ENCODE measurements at regions not wholly inside any gene's neighbourhood (a gene's known extent, or its start where the extent isn't known, plus 50 kb on each side); places are given as distances from the start of the nearest gene placed in this dataset.

DNA sequence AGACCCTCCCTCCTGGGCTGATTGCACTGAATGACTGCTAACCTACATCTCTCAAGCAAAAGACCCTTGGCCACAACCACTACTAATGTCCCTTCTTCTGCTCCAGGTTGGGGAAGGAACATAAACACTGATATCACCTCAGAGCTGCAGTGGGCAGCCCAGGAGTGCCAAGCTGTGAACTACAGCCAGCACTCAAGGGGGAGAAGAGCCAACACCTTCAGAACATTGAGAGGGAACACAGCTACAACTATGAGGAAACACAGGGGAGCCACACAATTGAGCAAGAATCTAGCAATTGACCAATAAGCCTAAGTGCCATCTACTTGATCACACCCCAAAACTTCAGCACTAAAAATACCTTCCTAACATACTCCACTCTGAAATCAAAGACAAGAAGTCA is 222.8 kb downstream of the SPATA18 start:
- Histone ChIP-seq H3K36me3 (ENCODE audit: insufficient read depth, insufficient read length, low read length) (no peaks in the 10 kb centered on the region), H3K27me3 (ENCODE audit: insufficient read depth, insufficient read length) (no peaks in the 10 kb centered on the region), H3K4me3 (ENCODE audit: insufficient read length, low read depth) (no peak overlapping the region), H3K9me3 (ENCODE audit: insufficient read depth, low read length) (peaks cover 15% of the 10 kb centered on the region; the same call in 1 of the 2 replicates), H3K4me1 (ENCODE audit: insufficient read depth, insufficient read length) (no peaks in the 10 kb centered on the region), H3K9ac (ENCODE audit: insufficient read length, low read depth) (no peak overlapping the region)
- no peak for DNase-seq (ENCODE audit: low read depth, low spot score)
- no peak for TF ChIP-seq ZNF274 (IDR thresholded peaks at IDR 0.05; ENCODE audit: low read depth, low read length)
- no peak for TF ChIP-seq YY1 (IDR thresholded peaks at IDR 0.05; ENCODE audit: insufficient read depth, insufficient read length)
- TF ChIP-seq SUZ12 (IDR thresholded peaks at IDR 0.05; ENCODE audit: extremely low read depth, insufficient read depth, insufficient read length) = no peak

DNA sequence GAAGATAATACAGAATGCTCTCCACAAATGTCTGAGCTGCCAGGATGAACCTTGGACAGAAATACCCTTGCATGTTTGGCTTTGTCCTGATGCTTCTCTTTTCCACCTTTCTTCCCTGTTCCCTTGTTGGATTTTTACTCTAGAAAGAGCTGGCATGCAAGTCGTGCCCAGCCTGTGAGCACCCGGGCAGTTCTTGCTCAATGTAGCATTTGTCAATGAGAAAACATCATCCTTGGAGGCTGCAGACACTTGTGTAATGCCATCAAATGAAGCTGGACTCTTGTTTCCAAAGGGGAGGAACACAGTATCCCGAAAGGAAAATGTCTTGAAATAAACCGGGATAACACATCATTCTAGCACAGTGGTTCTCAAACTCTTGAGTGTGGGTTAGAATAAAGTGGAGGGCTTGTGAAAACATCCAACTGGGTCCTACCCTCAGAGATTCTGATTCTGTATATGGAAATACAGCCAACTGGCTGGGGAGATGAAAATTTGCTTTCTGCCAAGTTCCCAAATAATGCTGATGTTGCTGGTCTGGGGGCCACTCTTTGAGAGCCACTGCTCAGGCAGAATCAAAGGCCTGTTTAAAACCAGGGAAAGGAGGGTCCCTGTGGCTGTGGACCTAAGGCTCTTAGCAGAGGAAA is 237.2 kb downstream of the SPATA18 start:
- H3K36me3 ChIP-seq (ENCODE audit: insufficient read depth, insufficient read length, low read length) = no peaks in the 10 kb centered on the region
- H3K4me3 ChIP-seq (ENCODE audit: insufficient read length, low read depth) = no peak overlapping the region
- no peaks in the 10 kb centered on the region for H3K9me3 ChIP-seq (ENCODE audit: insufficient read depth, low read length)
- TF ChIP-seq ZNF274 (IDR thresholded peaks at IDR 0.05; ENCODE audit: low read depth, low read length) (no peak), SUZ12 (IDR thresholded peaks at IDR 0.05; ENCODE audit: extremely low read depth, insufficient read depth, insufficient read length) (no peak), YY1 (IDR thresholded peaks at IDR 0.05; ENCODE audit: insufficient read depth, insufficient read length) (no peak)
- H3K9ac ChIP-seq (ENCODE audit: insufficient read length, low read depth) = no peak overlapping the region
- H3K27me3 ChIP-seq (ENCODE audit: insufficient read depth, insufficient read length) = no peaks in the 10 kb centered on the region
- no peak for DNase-seq (ENCODE audit: low read depth, low spot score)
- H3K4me1 ChIP-seq (ENCODE audit: insufficient read depth, insufficient read length) = no peaks in the 10 kb centered on the region

DNA sequence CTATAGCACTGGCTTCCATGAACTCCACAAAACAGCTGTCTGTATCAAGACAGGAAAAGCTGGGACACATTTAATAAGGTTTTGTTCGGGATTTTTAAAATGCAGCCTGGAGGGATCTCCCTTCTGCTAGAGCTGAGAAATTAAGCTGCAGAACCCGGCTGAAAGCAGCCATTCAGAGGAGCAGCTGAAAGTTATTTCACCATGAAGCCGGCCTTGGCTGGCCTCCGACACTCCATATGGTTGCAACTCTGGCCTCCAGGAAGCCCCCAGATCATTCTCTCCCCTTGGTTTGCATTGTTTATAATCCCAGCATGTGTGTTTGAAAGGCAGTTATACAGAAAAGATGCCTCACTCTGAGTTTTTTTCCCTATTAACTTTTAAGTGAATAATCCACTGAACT is 239.4 kb downstream of the SPATA18 start:
- Histone ChIP-seq H3K4me3 (ENCODE audit: insufficient read length, low read depth) (no peak overlapping the region), H3K4me1 (ENCODE audit: insufficient read depth, insufficient read length) (no peaks in the 10 kb centered on the region), H3K9ac (ENCODE audit: insufficient read length, low read depth) (no peak overlapping the region), H3K9me3 (ENCODE audit: insufficient read depth, low read length) (no peaks in the 10 kb centered on the region), H3K36me3 (ENCODE audit: insufficient read depth, insufficient read length, low read length) (no peaks in the 10 kb centered on the region), H3K27me3 (ENCODE audit: insufficient read depth, insufficient read length) (no peaks in the 10 kb centered on the region)
- no peak for DNase-seq (ENCODE audit: low read depth, low spot score)
- no peak for TF ChIP-seq YY1 (IDR thresholded peaks at IDR 0.05; ENCODE audit: insufficient read depth, insufficient read length)
- no peak for TF ChIP-seq ZNF274 (IDR thresholded peaks at IDR 0.05; ENCODE audit: low read depth, low read length)
- no peak for TF ChIP-seq SUZ12 (IDR thresholded peaks at IDR 0.05; ENCODE audit: extremely low read depth, insufficient read depth, insufficient read length)

DNA sequence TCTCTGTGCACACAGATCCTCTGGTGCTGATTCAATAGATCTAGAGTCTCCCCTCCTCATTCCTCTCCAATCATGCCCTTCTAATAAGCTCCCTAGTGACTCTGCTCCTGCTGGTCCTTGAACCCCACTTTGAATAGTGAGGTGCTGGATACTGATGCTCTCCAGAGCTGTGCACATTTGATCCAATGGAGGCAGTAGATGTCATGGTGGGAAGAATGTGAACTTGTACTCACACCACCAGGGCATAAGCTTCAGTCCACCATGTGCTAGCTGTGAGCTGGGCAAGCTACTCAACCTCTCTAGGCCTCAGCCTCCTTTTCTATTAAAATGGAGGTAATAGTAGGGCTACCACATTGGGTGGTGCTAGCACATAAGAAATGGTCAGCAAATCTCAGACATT is 241.1 kb downstream of the SPATA18 start:
- H3K27me3 ChIP-seq (ENCODE audit: insufficient read depth, insufficient read length) = no peaks in the 10 kb centered on the region
- TF ChIP-seq SUZ12 (IDR thresholded peaks at IDR 0.05; ENCODE audit: extremely low read depth, insufficient read depth, insufficient read length) = no peak
- TF ChIP-seq ZNF274 (IDR thresholded peaks at IDR 0.05; ENCODE audit: low read depth, low read length) = no peak
- no peak for TF ChIP-seq YY1 (IDR thresholded peaks at IDR 0.05; ENCODE audit: insufficient read depth, insufficient read length)
- no peaks in the 10 kb centered on the region for H3K4me1 ChIP-seq (ENCODE audit: insufficient read depth, insufficient read length)
- no peaks in the 10 kb centered on the region for H3K9me3 ChIP-seq (ENCODE audit: insufficient read depth, low read length)
- H3K4me3 ChIP-seq (ENCODE audit: insufficient read length, low read depth) = no peak overlapping the region
- no peaks in the 10 kb centered on the region for H3K36me3 ChIP-seq (ENCODE audit: insufficient read depth, insufficient read length, low read length)
- no peak for DNase-seq (ENCODE audit: low read depth, low spot score)
- no peak overlapping the region for H3K9ac ChIP-seq (ENCODE audit: insufficient read length, low read depth)

DNA sequence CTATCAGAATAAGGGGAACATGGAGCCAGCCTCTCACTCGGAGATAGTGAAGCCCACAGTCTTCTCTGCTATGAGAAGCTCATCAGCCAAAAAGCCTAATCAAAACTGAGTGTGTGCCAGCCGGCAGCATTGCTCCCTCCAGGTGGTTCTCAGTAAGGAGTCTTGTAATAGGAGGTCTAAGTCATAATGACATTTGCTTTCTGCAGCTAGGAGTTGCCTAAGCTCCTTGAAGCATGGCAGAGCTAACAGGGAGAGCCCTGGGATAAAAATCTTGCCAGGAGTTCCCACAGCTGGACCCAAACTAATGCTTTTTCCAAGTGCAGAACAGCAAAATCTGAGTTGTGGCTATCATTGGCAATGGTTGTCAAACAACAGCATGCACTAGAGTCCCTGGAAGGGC is 245.2 kb downstream of the SPATA18 start:
- TF ChIP-seq SUZ12 (IDR thresholded peaks at IDR 0.05; ENCODE audit: extremely low read depth, insufficient read depth, insufficient read length) (no peak), YY1 (IDR thresholded peaks at IDR 0.05; ENCODE audit: insufficient read depth, insufficient read length) (no peak), ZNF274 (IDR thresholded peaks at IDR 0.05; ENCODE audit: low read depth, low read length) (no peak)
- Histone ChIP-seq H3K27me3 (ENCODE audit: insufficient read depth, insufficient read length) (no peaks in the 10 kb centered on the region), H3K9ac (ENCODE audit: insufficient read length, low read depth) (no peak overlapping the region), H3K4me1 (ENCODE audit: insufficient read depth, insufficient read length) (no peaks in the 10 kb centered on the region), H3K9me3 (ENCODE audit: insufficient read depth, low read length) (no peaks in the 10 kb centered on the region), H3K36me3 (ENCODE audit: insufficient read depth, insufficient read length, low read length) (no peaks in the 10 kb centered on the region), H3K4me3 (ENCODE audit: insufficient read length, low read depth) (no peak overlapping the region)
- no peak for DNase-seq (ENCODE audit: low read depth, low spot score)

DNA sequence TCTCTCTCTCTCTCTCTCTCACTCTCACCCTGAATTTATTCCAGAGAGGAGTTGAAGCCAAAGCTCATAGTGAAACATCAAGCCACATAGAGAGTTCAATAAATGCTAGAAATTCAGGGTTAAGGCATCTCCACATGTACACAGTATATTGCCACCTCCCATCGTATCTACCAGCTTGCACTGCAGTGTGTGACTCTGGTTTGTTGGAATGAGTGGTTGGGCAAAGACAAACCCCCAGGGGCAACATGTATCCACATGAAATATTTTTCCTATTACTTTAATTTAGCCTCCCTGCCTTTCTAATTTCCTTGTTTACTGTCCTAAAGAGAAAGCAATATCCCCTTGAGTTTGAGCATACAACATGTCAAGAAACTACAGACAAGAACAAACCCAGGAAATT is 247.3 kb downstream of the SPATA18 start:
- TF ChIP-seq ZNF274 (IDR thresholded peaks at IDR 0.05; ENCODE audit: low read depth, low read length) = no peak
- no peak for TF ChIP-seq YY1 (IDR thresholded peaks at IDR 0.05; ENCODE audit: insufficient read depth, insufficient read length)
- TF ChIP-seq SUZ12 (IDR thresholded peaks at IDR 0.05; ENCODE audit: extremely low read depth, insufficient read depth, insufficient read length) = no peak
- Histone ChIP-seq H3K4me3 (ENCODE audit: insufficient read length, low read depth) (no peak overlapping the region), H3K9ac (ENCODE audit: insufficient read length, low read depth) (no peak overlapping the region), H3K4me1 (ENCODE audit: insufficient read depth, insufficient read length) (no peaks in the 10 kb centered on the region), H3K36me3 (ENCODE audit: insufficient read depth, insufficient read length, low read length) (no peaks in the 10 kb centered on the region), H3K27me3 (ENCODE audit: insufficient read depth, insufficient read length) (no peaks in the 10 kb centered on the region), H3K9me3 (ENCODE audit: insufficient read depth, low read length) (no peaks in the 10 kb centered on the region)
- no peak for DNase-seq (ENCODE audit: low read depth, low spot score)

DNA sequence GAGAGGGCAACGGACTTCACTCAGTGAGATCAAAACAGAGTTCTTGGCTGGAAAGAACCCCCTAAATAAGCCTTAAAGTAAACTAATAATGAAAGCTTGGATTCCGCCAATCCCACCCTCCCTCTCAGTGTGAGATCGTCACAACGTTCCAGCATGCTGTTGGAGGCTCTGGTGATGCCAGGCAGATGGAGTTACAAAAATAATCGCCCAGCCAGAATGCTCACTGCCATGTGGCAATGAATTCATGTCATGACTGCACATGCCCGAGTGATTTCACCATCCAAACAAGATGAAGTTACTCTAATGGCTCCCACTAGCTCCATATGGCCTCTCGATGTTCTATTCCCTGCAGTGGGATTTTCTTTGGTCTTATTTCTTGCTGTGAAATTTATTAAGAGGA is 248.0 kb downstream of the SPATA18 start:
- Histone ChIP-seq H3K9ac (ENCODE audit: insufficient read length, low read depth) (no peak overlapping the region), H3K4me1 (ENCODE audit: insufficient read depth, insufficient read length) (no peaks in the 10 kb centered on the region), H3K36me3 (ENCODE audit: insufficient read depth, insufficient read length, low read length) (no peaks in the 10 kb centered on the region), H3K27me3 (ENCODE audit: insufficient read depth, insufficient read length) (no peaks in the 10 kb centered on the region), H3K4me3 (ENCODE audit: insufficient read length, low read depth) (no peak overlapping the region), H3K9me3 (ENCODE audit: insufficient read depth, low read length) (no peaks in the 10 kb centered on the region)
- no peak for DNase-seq (ENCODE audit: low read depth, low spot score)
- TF ChIP-seq SUZ12 (IDR thresholded peaks at IDR 0.05; ENCODE audit: extremely low read depth, insufficient read depth, insufficient read length) = no peak
- TF ChIP-seq YY1 (IDR thresholded peaks at IDR 0.05; ENCODE audit: insufficient read depth, insufficient read length) = no peak
- no peak for TF ChIP-seq ZNF274 (IDR thresholded peaks at IDR 0.05; ENCODE audit: low read depth, low read length)
